ENCODE measurements at regions not wholly inside any gene's neighbourhood (a gene's known extent, or its start where the extent isn't known, plus 50 kb on each side); places are given as distances from the start of the nearest gene placed in this dataset.

DNA sequence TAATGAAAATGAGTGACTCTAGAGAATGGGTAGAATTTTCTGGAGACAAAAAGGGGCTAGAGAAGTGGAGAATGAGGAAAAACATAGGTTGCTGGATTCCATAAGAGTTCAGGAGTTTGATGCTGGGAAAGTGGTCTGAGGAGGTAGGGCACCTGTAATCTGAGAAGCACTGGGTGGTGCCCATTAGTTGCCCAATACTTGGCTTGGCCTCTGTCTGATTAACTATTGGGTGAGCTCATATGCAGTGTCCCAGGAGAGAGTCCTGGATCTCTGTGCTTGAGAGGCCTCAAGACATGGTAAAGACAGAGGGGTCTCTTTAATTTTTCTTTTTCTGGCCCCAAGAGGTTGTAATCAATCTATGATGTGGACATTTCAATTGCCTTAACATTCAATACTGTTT is 390.1 kb downstream of the TDRD3 start:
- TF ChIP-seq NFRKB (IDR thresholded peaks at IDR 0.05) = no peak
- TF ChIP-seq ARNT (IDR thresholded peaks at IDR 0.05) = no peak
- no peak for TF ChIP-seq SP1 (IDR thresholded peaks at IDR 0.05)
- TF ChIP-seq FOXA1 (IDR thresholded peaks at IDR 0.05) = no peak
